HL-60/S4 (cell line): ENCODE measurements at regions not wholly inside any gene's neighbourhood (a gene's known extent, or its start where the extent isn't known, plus 50 kb on each side); places are given as distances from the start of the nearest gene placed in this dataset.
"Not testable (repeated sequence)": the region's sequence is repeated elsewhere in the genome, so short reads cannot be mapped to it uniquely, and the experiment has no call there.

Experiments
- in situ Hi-C: fragments of 300-500 bp; cut with MboI; formaldehyde crosslinking; loops from 2 replicates; pipeline ENCODE4 v1.14.3; 2022; ENCODE audit warnings: low sequenced_read_pairs

- in situ Hi-C loops, result no loop called here
These were observed 291.4 kb downstream of the JRKL start for GRCh38 chr11:96681019-96681716.

GRCh38 chr11:96694338-96694737 is 304.5 kb downstream of the JRKL start:
- in situ Hi-C loops, result no loop called here

- in situ Hi-C loops, result no loop called here
These were observed 306.9 kb downstream of the JRKL start for GRCh38 chr11:96696731-96697130.

- in situ Hi-C loops, result no loop called here
These were observed 307.7 kb downstream of the JRKL start for GRCh38 chr11:96697466-96697865.

- in situ Hi-C loops, result no loop called here
These were observed 315.0 kb downstream of the JRKL start for GRCh38 chr11:96704847-96705246.

GRCh38 chr11:96706761-96707160 is 316.9 kb downstream of the JRKL start:
- in situ Hi-C loops, result no loop called here

- in situ Hi-C loops, result no loop called here
These were observed 317.5 kb downstream of the JRKL start for GRCh38 chr11:96707273-96707672.

- in situ Hi-C loops, result no loop called here
These were observed 318.5 kb downstream of the JRKL start for GRCh38 chr11:96708219-96708878.

GRCh38 chr11:96713301-96713700 is 323.5 kb downstream of the JRKL start:
- in situ Hi-C loops, result no loop called here

GRCh38 chr11:96714689-96715088 is 324.9 kb downstream of the JRKL start:
- in situ Hi-C loops, result no loop called here

- in situ Hi-C loops, result no loop called here
These were observed 325.4 kb downstream of the JRKL start for GRCh38 chr11:96715208-96715607.

- in situ Hi-C loops, result no loop called here
These were observed 346.8 kb downstream of the JRKL start for GRCh38 chr11:96736601-96737000.

GRCh38 chr11:96738311-96738710 is 348.5 kb downstream of the JRKL start:
- in situ Hi-C loops, result no loop called here

- in situ Hi-C loops, result no loop called here
These were observed 351.3 kb downstream of the JRKL start for GRCh38 chr11:96741068-96741467.

- in situ Hi-C loops, result no loop called here
These were observed 354.9 kb downstream of the JRKL start for GRCh38 chr11:96744697-96745096.

- in situ Hi-C loops, result no loop called here
These were observed 359.0 kb downstream of the JRKL start for GRCh38 chr11:96748639-96749370.

- in situ Hi-C loops, result not testable (repeated sequence)
These were observed 362.0 kb downstream of the JRKL start for GRCh38 chr11:96751807-96752206.

- in situ Hi-C loops, result no loop called here
These were observed 362.4 kb downstream of the JRKL start for GRCh38 chr11:96752221-96752620.

GRCh38 chr11:96753997-96754396 is 364.2 kb downstream of the JRKL start:
- in situ Hi-C loops, result no loop called here

GRCh38 chr11:96755209-96755608 is 365.4 kb downstream of the JRKL start:
- in situ Hi-C loops, result no loop called here

GRCh38 chr11:96755752-96756151 is 365.9 kb downstream of the JRKL start:
- in situ Hi-C loops, result no loop called here

- in situ Hi-C loops, result no loop called here
These were observed 369.1 kb downstream of the JRKL start for GRCh38 chr11:96758957-96759356.
